Spleen (tissue), 7 donors: ENCODE measurements at regions not wholly inside any gene's neighbourhood (a gene's known extent, or its start where the extent isn't known, plus 50 kb on each side); places are given as distances from the start of the nearest gene placed in this dataset.

Experiments
- POLR2A ChIP-seq, 3 donors: fragments of 450-650 bp; IDR thresholded peaks; one replicate each; pipeline ENCODE4 v1.5.1; 2017; ENCODE audit warnings: antibody characterized with exemption in 3 of 3, mild to moderate bottlenecking in 1 of 3
- POLR2AphosphoS5 ChIP-seq, 3 donors: sonication (generic); formaldehyde crosslinking; IDR thresholded peaks; one replicate each; pipeline ENCODE4 v1.5.1; 2017; ENCODE audit warnings: antibody characterized with exemption in 3 of 3
- TF ChIP-seq, protein P1 (sequence below), 11 experiments: fragments of 200-600 bp in 7 of 11; fragments of 450-650 bp in 4 of 11; sonication (generic) in 4 of 11; IDR thresholded peaks in 8 of 11; conservative IDR thresholded peaks in 3 of 11; 1 replicate in 7 of 11; 2 replicates in 4 of 11; pipeline versions ENCODE4 v1.4.0 to v1.8.0; 2016 to 2021; ENCODE audit warnings: antibody characterized with exemption in 11 of 11, inconsistent platforms in 4 of 11, mild to moderate bottlenecking in 1 of 11
- donor health status: DM: no; HTN: no; CAD: no; lungs with moderate emphysema.
- donor health status: DM: no; HTN: no; CAD: no.
- donor health status: DM: no; HTN: no; CAD: no.

DNA sequence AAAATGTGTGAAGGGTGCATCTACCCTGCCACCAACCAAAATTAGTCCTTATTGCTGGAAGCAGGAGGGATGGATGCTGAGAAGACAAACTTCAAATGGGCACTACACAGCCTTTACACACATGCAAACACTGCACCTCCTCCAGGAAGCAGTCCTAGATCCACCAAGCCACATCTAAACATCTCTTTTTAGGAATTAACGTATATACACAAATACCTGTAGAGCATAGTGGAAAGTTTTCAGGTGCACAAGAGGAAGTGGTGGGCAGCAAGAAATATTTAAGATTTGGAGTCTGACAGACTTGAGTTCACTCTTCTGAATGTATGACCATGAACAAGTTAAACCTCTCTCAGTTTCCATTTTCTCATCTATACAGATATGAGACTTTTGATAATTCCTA is 456.6 kb upstream of the PROK2 start:
- no peak for TF ChIP-seq POLR2A (IDR thresholded peaks at IDR 0.05)
- TF ChIP-seq, protein P1, sequence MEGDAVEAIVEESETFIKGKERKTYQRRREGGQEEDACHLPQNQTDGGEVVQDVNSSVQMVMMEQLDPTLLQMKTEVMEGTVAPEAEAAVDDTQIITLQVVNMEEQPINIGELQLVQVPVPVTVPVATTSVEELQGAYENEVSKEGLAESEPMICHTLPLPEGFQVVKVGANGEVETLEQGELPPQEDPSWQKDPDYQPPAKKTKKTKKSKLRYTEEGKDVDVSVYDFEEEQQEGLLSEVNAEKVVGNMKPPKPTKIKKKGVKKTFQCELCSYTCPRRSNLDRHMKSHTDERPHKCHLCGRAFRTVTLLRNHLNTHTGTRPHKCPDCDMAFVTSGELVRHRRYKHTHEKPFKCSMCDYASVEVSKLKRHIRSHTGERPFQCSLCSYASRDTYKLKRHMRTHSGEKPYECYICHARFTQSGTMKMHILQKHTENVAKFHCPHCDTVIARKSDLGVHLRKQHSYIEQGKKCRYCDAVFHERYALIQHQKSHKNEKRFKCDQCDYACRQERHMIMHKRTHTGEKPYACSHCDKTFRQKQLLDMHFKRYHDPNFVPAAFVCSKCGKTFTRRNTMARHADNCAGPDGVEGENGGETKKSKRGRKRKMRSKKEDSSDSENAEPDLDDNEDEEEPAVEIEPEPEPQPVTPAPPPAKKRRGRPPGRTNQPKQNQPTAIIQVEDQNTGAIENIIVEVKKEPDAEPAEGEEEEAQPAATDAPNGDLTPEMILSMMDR (IDR thresholded peaks at IDR 0.05 in 8 of 11, conservative IDR thresholded peaks at IDR 0.05 in 3 of 11) = no peak
- TF ChIP-seq POLR2AphosphoS5 (IDR thresholded peaks at IDR 0.05) = no peak
